Panc1 (cell line): ENCODE measurements at regions not wholly inside any gene's neighbourhood (a gene's known extent, or its start where the extent isn't known, plus 50 kb on each side); places are given as distances from the start of the nearest gene placed in this dataset.

Experiments used
- ATAC-seq: fragments of 200-7000 bp; cut with Tn5 transposase; 2 replicates; pipeline ENCODE4 v1.9.1; 2020; ENCODE audit warnings: mild to moderate bottlenecking, moderate library complexity
- BruUV-seq: library from RNA; stranded (reverse); fragments of 400-500 nt; replicated peaks from 2 replicates; lab custom pipeline; 2021; lab: Mats Ljungman, UMichigan
- CTCF ChIA-PET: fragments of 300-600 bp; sonication (Branson Sonifier 250); formaldehyde crosslinking; loops from one replicate; lab custom pipeline; 2022; ENCODE audit warnings: antibody characterized with exemption; lab: Charles Lee
- POLR2A ChIA-PET: fragments of 300-600 bp; sonication (Branson Sonifier 250); formaldehyde crosslinking; loops from one replicate; lab custom pipeline; 2022; ENCODE audit warnings: antibody characterized with exemption; lab: Charles Lee
- DNase-seq: peaks from one replicate; pipeline ENCODE4 v3.0.0-alpha.2; 2010; ENCODE audit warnings: low read depth, low spot score
- H3K27ac ChIP-seq: 2 replicates; pipeline ENCODE4 v1.5.1; 2011; ENCODE audit warnings: mild to moderate bottlenecking, low read length, inconsistent platforms
- H3K27me3 ChIP-seq: fragments of 200-500 bp; sonication (Bioruptor generic); 2 replicates; pipeline ENCODE4 v1.6.0; 2014; ENCODE audit warnings: low read length, inconsistent platforms; ENCODE audit not compliant: control insufficient read depth, insufficient read depth
- H3K36me3 ChIP-seq: fragments of 200-500 bp; sonication (Bioruptor generic); 2 replicates; pipeline ENCODE4 v1.5.1; 2014; ENCODE audit warnings: inconsistent platforms, mild to moderate bottlenecking, low read length, moderate library complexity; ENCODE audit not compliant: control insufficient read depth, insufficient read depth
- H3K4me1 ChIP-seq: 2 replicates; pipeline ENCODE4 v1.5.1; 2011; ENCODE audit warnings: inconsistent platforms, mild to moderate bottlenecking, low read length, moderate library complexity; ENCODE audit not compliant: control insufficient read depth, insufficient read depth
- H3K4me3 ChIP-seq, 2 experiments: 2 replicates each; pipeline ENCODE4 v1.5.1; 2011 to 2012; ENCODE audit warnings: low read depth in 2 of 2, low read length in 2 of 2, mild to moderate bottlenecking in 2 of 2, inconsistent platforms in 1 of 2, moderate library complexity in 1 of 2
- H3K9me3 ChIP-seq: fragments of 200-500 bp; sonication (Bioruptor generic); 2 replicates; pipeline ENCODE4 v1.5.1; 2014; ENCODE audit warnings: low read depth, mild to moderate bottlenecking, inconsistent platforms, low read length, moderate library complexity; ENCODE audit not compliant: control insufficient read depth, insufficient read depth
- CTCF ChIP-seq: fragments of 450-650 bp; IDR thresholded peaks from 2 replicates; pipeline ENCODE4 v1.5.1; 2017; ENCODE audit warnings: mild to moderate bottlenecking
- POLR2AphosphoS5 ChIP-seq: IDR thresholded peaks from 2 replicates; pipeline ENCODE4 v1.6.1; 2012; ENCODE audit warnings: mild to moderate bottlenecking, low read depth, low read length, moderate library complexity
- REST ChIP-seq, 2 experiments: IDR thresholded peaks; 2 replicates each; pipeline ENCODE4 v1.6.1; 2011 to 2012; ENCODE audit warnings: low read depth in 2 of 2, control low read depth in 1 of 2, low read length in 1 of 2, mild to moderate bottlenecking in 1 of 2, moderate library complexity in 1 of 2; ENCODE audit not compliant: insufficient read depth in 1 of 2
- SIN3A ChIP-seq: IDR thresholded peaks from 2 replicates; pipeline ENCODE4 v1.6.1; 2012; ENCODE audit warnings: low read depth, mild to moderate bottlenecking, low read length, moderate library complexity, borderline replicate concordance; ENCODE audit not compliant: insufficient read depth
- TCF7L2 ChIP-seq: IDR thresholded peaks from 2 replicates; pipeline ENCODE4 v1.6.1; 2011; ENCODE audit warnings: mild to moderate bottlenecking, low read depth, low read length, inconsistent platforms
- in situ Hi-C: cut with HindIII; loops from 2 replicates; pipeline ENCODE4 v1.10.0; 2016; ENCODE audit warnings: low sequenced_read_pairs, low pct_unique_long_range_greater_than_20kb
- intact Hi-C: fragments of 100-400 bp; cut with micrococcal nuclease; formaldehyde crosslinking; loops from one replicate; pipeline ENCODE4 v1.10.0; 2022; ENCODE audit not compliant: unreplicated experiment

GRCh38 chr10:83533290-83533689 lies 606.0 kb upstream of the GHITM start:
- intact Hi-C loops (no loop called here), in situ Hi-C loops (no loop called here)
- ChIA-PET POLR2A (no interaction called here), CTCF (no interaction called here)
- Histone ChIP-seq H3K27me3 (no peaks in the 10 kb centered on the region), H3K27ac (no peak overlapping the region), H3K4me1 (no peaks in the 10 kb centered on the region), H3K4me3 (no peak overlapping the region), H3K36me3 (no peaks in the 10 kb centered on the region), H3K9me3 (peaks cover under 1% of the 10 kb centered on the region)
- BruUV-seq, result no TSS peak
- no peak for DNase-seq
- TF ChIP-seq CTCF (no peak), TCF7L2 (no peak), POLR2AphosphoS5 (no peak), REST (IDR thresholded peaks at IDR 0.05; ENCODE audit: insufficient read depth in 1 of 2, low read depth in 2 of 2, low read length in 1 of 2) (no peak), SIN3A (no peak)
- no peak for ATAC-seq

- in situ Hi-C loops, result no loop called here
- ChIA-PET CTCF (no interaction called here), POLR2A (no interaction called here)
- intact Hi-C loops, result no loop called here
- DNase-seq, result no peak
- Histone ChIP-seq H3K4me3 (no peak overlapping the region), H3K27ac (no peak overlapping the region), H3K4me1 (no peaks in the 10 kb centered on the region), H3K27me3 (no peaks in the 10 kb centered on the region), H3K36me3 (no peaks in the 10 kb centered on the region), H3K9me3 (no peaks in the 10 kb centered on the region)
- no peak for ATAC-seq
- BruUV-seq, result no TSS peak
- TF ChIP-seq REST (IDR thresholded peaks at IDR 0.05; ENCODE audit: insufficient read depth in 1 of 2, low read depth in 2 of 2, low read length in 1 of 2) (no peak), CTCF (no peak), TCF7L2 (no peak), SIN3A (no peak), POLR2AphosphoS5 (no peak)
These were observed 602.9 kb upstream of the GHITM start for GRCh38 chr10:83536426-83536825.
